Left lung (tissue), 4 donors: ENCODE measurements at regions not wholly inside any gene's neighbourhood (a gene's known extent, or its start where the extent isn't known, plus 50 kb on each side); places are given as distances from the start of the nearest gene placed in this dataset.

ENCODE experiments used
- ATAC-seq: fragments of 200-7000 bp; cut with Tn5 transposase; one replicate; pipeline ENCODE4 v1.9.1; 2020; ENCODE audit warnings: moderate library complexity
- DNase-seq, 4 donors: peaks; one replicate each; pipeline ENCODE4 v3.0.0-alpha.2; 2013 to 2020
- H3K27ac ChIP-seq, 2 donors: fragments of 200-600 bp; sonication (generic) in 1 of 2; one replicate each; pipeline versions ENCODE4 v1.5.0 to v1.8.0; 2020 to 2021
- H3K27me3 ChIP-seq, 2 donors: fragments of 200-600 bp; sonication (generic) in 1 of 2; one replicate each; pipeline versions ENCODE4 v1.5.0 to v1.8.0; 2020 to 2021
- H3K36me3 ChIP-seq, 2 donors: fragments of 200-600 bp; sonication (generic) in 1 of 2; one replicate each; pipeline versions ENCODE4 v1.5.0 to v1.8.0; 2020 to 2021
- H3K4me1 ChIP-seq, 2 donors: fragments of 200-600 bp; one replicate each; pipeline ENCODE4 v1.8.0; 2021
- H3K4me3 ChIP-seq, 2 donors: fragments of 200-600 bp; sonication (generic) in 1 of 2; one replicate each; pipeline versions ENCODE4 v1.5.0 to v1.8.0; 2020 to 2021; ENCODE audit warnings: mild to moderate bottlenecking in 1 of 2
- H3K9me3 ChIP-seq, 2 donors: fragments of 200-600 bp; sonication (generic) in 1 of 2; one replicate each; pipeline versions ENCODE4 v1.5.0 to v1.8.0; 2020 to 2021
- CTCF ChIP-seq, 2 donors: fragments of 200-600 bp; sonication (generic) in 1 of 2; IDR thresholded peaks; one replicate each; pipeline versions ENCODE4 v1.5.0 to v1.8.0; 2021; ENCODE audit warnings: antibody characterized with exemption in 2 of 2
- intact Hi-C, 2 donors: fragments of 100-400 bp; cut with DNase I; formaldehyde crosslinking; loops; one replicate each; pipeline versions ENCODE4 v1.11.2 to v1.14.2; 2022
- donor health status: DM: no; HTN: yes; CAD: no.
- donor health status: DM: no; HTN: no; CAD: no.

DNA sequence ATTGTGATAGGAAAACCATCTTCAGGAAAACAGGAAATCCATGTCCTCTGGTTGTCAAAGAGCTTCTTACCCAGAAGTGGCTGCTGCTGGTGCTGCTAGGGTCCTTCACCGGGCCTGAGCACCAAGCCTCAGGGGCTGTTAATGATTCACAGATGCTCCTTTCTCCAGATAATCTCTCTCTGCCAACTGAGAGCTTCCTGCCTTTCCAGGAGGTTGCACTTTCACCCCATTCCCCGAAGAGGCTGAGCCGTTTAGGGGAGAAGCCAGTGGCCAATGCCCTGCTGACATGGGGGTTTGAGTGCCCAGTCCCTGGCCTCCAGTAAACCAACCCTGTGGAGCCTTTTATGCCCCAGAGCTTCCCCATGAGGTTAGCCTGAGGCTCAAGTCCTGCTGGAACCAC is 122.4 kb downstream of the CBLN4 start:
- intact Hi-C loops = no loop called here
- H3K4me1 ChIP-seq = no peaks in the 10 kb centered on the region
- TF ChIP-seq CTCF (IDR thresholded peaks at IDR 0.05) = no peak

DNA sequence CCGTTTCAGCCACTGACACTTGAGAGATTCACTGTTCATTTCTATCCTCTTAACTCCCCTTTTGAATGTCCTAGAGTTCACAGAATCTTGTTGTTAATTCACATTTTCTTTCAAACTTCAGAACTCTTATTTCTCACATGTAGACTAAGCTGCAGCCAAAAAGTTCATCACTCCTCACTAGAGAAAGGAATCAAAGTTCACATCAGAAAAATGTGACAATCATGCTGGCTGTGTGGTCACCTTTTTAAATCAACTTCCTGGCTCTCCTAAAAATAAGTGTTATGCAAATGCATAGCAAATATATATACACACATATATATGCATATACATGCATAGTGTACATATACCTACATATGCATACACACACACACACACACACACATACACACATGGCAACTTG is 123.0 kb downstream of the CBLN4 start:
- Histone ChIP-seq H3K36me3 (no peaks in the 10 kb centered on the region), H3K4me1 (no peaks in the 10 kb centered on the region), H3K4me3 (no peak overlapping the region), H3K9me3 (no peaks in the 10 kb centered on the region), H3K27ac (no peak overlapping the region), H3K27me3 (no peaks in the 10 kb centered on the region)
- ATAC-seq (no peak), DNase-seq (no peak)
- TF ChIP-seq CTCF (IDR thresholded peaks at IDR 0.05) = no peak
- intact Hi-C loops = no loop called here

More for the DNA sequence above, 122.4 kb downstream of the CBLN4 start:
- ATAC-seq (no peak), DNase-seq (peak in 1 of 4 donors; percentile 20)
- H3K9me3 ChIP-seq = no peaks in the 10 kb centered on the region
- no peaks in the 10 kb centered on the region for H3K27me3 ChIP-seq
- H3K4me3 ChIP-seq = no peak overlapping the region
- H3K36me3 ChIP-seq = no peaks in the 10 kb centered on the region
- H3K27ac ChIP-seq = no peak overlapping the region

GRCh38 chr20:55881204-55881603 is 124.1 kb downstream of the CBLN4 start:
- intact Hi-C loops = no loop called here
- no peak overlapping the region for H3K4me3 ChIP-seq
- no peaks in the 10 kb centered on the region for H3K9me3 ChIP-seq
- H3K36me3 ChIP-seq = no peaks in the 10 kb centered on the region
- TF ChIP-seq CTCF (IDR thresholded peaks at IDR 0.05) = no peak
- no peaks in the 10 kb centered on the region for H3K27me3 ChIP-seq
- H3K27ac ChIP-seq = no peak overlapping the region
- no peaks in the 10 kb centered on the region for H3K4me1 ChIP-seq
- no peak for ATAC-seq
- DNase-seq = no peak

- DNase-seq = no peak
Measured at GRCh38 chr20:55880361-55880760, 125.0 kb downstream of the CBLN4 start.

GRCh38 chr20:55855052-55855451 is 150.3 kb downstream of the CBLN4 start:
- H3K4me3 ChIP-seq = no peak overlapping the region
- no peaks in the 10 kb centered on the region for H3K36me3 ChIP-seq
- intact Hi-C loops = no loop called here
- H3K9me3 ChIP-seq = peaks cover 0 to 6% of the 10 kb centered on the region in 2 donors
- H3K4me1 ChIP-seq = no peaks in the 10 kb centered on the region
- H3K27ac ChIP-seq = no peak overlapping the region
- TF ChIP-seq CTCF (IDR thresholded peaks at IDR 0.05) = no peak
- no peak for DNase-seq
- no peak for ATAC-seq
- H3K27me3 ChIP-seq = no peaks in the 10 kb centered on the region

More at GRCh38 chr20:55880361-55880760, 125.0 kb downstream of the CBLN4 start:
- no peak overlapping the region for H3K4me3 ChIP-seq
- no peaks in the 10 kb centered on the region for H3K9me3 ChIP-seq
- TF ChIP-seq CTCF (IDR thresholded peaks at IDR 0.05) = no peak
- H3K4me1 ChIP-seq = no peaks in the 10 kb centered on the region
- H3K27me3 ChIP-seq = no peaks in the 10 kb centered on the region
- no peak for ATAC-seq
- intact Hi-C loops = no loop called here
- no peak overlapping the region for H3K27ac ChIP-seq
- no peaks in the 10 kb centered on the region for H3K36me3 ChIP-seq
